NCI-H2081 (cell line): ENCODE measurements at regions not wholly inside any gene's neighbourhood (a gene's known extent, or its start where the extent isn't known, plus 50 kb on each side); places are given as distances from the start of the nearest gene placed in this dataset.
A peak's percentile ranks its signal among the peaks of the same experiment; 100 is the strongest.
"Not testable (repeated sequence)": the region's sequence is repeated elsewhere in the genome, so short reads cannot be mapped to it uniquely, and the experiment has no call there.

Experiments used
- DNase-seq, 2 experiments: peaks; one replicate each; lab custom pipeline; 2025; lab: John Stamatoyannopoulos, UW

- DNase-seq: no peak
These were observed 66.2 kb downstream of the SC5D start for GRCh38 chr11:121358760-121359159.

- no peak for DNase-seq
These were observed 67.0 kb downstream of the SC5D start for GRCh38 chr11:121359591-121359990.

- not testable (repeated sequence) for DNase-seq
These were observed 70.4 kb downstream of the SC5D start for GRCh38 chr11:121362955-121363354.

- DNase-seq: no peak
These were observed 72.7 kb downstream of the SC5D start for GRCh38 chr11:121365304-121365703.

- no peak for DNase-seq
These were observed 73.5 kb downstream of the SC5D start for GRCh38 chr11:121366038-121366437.

- DNase-seq: no peak
These were observed 74.7 kb downstream of the SC5D start for GRCh38 chr11:121367001-121367843.

- DNase-seq: no peak
These were observed 75.3 kb downstream of the SC5D start for GRCh38 chr11:121367844-121368225.

GRCh38 chr11:121368364-121369240 is 76.0 kb downstream of the SC5D start:
- no peak for DNase-seq

GRCh38 chr11:121369366-121369765 is 76.8 kb downstream of the SC5D start:
- no peak for DNase-seq

GRCh38 chr11:121372028-121372427 is 79.5 kb downstream of the SC5D start:
- peak in 1 of 2 experiments; percentile 12 for DNase-seq

GRCh38 chr11:121372671-121373429 is 79.3 kb upstream of the SORL1 start:
- DNase-seq: no peak

- no peak for DNase-seq
These were observed 77.7 kb upstream of the SORL1 start for GRCh38 chr11:121374286-121374985.

GRCh38 chr11:121376130-121376529 is 76.0 kb upstream of the SORL1 start:
- no peak for DNase-seq

- DNase-seq: not testable (repeated sequence)
These were observed 72.8 kb upstream of the SORL1 start for GRCh38 chr11:121379145-121379810.

GRCh38 chr11:121383716-121384115 is 68.4 kb upstream of the SORL1 start:
- no peak for DNase-seq

- DNase-seq: no peak
These were observed 66.4 kb upstream of the SORL1 start for GRCh38 chr11:121385688-121386087.
